ENCODE measurements at regions not wholly inside any gene's neighbourhood (a gene's known extent, or its start where the extent isn't known, plus 50 kb on each side); places are given as distances from the start of the nearest gene placed in this dataset.

GRCh38 chr7:112969946-112970345 is 116.7 kb downstream of the GPR85 start:
- TF ChIP-seq POLR2A (IDR thresholded peaks at IDR 0.05; ENCODE audit: low read depth, low read length) (no peak), POLR2AphosphoS5 (IDR thresholded peaks at IDR 0.05; ENCODE audit: low read depth, low read length) (no peak), TAF1 (IDR thresholded peaks at IDR 0.05; ENCODE audit: borderline replicate concordance, low read depth, low read length) (no peak)
